Gastrocnemius medialis (tissue), 4 donors: ENCODE measurements at regions not wholly inside any gene's neighbourhood (a gene's known extent, or its start where the extent isn't known, plus 50 kb on each side); places are given as distances from the start of the nearest gene placed in this dataset.

Experiments
- POLR2A ChIP-seq, 2 donors: fragments of 450-650 bp; IDR thresholded peaks; one replicate each; pipeline ENCODE4 v1.6.1; 2017; ENCODE audit warnings: antibody characterized with exemption in 2 of 2, mild to moderate bottlenecking in 2 of 2, moderate library complexity in 2 of 2
- TF ChIP-seq, protein P1 (sequence below), 5 experiments: fragments of 450-650 bp in 3 of 5; fragments of 200-600 bp in 2 of 5; sonication (generic) in 2 of 5; IDR thresholded peaks in 4 of 5; conservative IDR thresholded peaks in 1 of 5; 1 replicate in 4 of 5; 2 replicates in 1 of 5; pipeline ENCODE4 v1.5.1; 2016 to 2019; ENCODE audit warnings: antibody characterized with exemption in 5 of 5, mild to moderate bottlenecking in 3 of 5, moderate library complexity in 3 of 5

DNA sequence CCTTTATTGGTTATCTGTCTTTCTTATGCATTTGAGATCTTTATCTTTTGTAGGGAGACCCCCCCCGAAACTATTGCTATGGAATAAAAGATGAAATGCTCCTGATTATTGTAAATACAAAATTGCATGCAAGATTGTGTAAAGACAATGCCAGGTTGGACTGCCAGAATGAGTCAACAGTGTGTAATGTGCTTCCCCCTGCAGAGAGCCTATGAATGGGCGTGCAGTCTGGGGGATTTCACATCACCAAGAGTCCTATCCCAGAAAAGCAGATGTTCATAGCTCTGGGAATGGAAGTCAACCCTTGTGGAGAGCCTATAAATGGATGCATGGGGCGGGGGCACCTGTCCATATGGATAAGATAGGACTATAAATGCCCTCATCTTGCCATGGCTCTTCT is 584.3 kb downstream of the NSUN3 start:
- TF ChIP-seq, protein P1, sequence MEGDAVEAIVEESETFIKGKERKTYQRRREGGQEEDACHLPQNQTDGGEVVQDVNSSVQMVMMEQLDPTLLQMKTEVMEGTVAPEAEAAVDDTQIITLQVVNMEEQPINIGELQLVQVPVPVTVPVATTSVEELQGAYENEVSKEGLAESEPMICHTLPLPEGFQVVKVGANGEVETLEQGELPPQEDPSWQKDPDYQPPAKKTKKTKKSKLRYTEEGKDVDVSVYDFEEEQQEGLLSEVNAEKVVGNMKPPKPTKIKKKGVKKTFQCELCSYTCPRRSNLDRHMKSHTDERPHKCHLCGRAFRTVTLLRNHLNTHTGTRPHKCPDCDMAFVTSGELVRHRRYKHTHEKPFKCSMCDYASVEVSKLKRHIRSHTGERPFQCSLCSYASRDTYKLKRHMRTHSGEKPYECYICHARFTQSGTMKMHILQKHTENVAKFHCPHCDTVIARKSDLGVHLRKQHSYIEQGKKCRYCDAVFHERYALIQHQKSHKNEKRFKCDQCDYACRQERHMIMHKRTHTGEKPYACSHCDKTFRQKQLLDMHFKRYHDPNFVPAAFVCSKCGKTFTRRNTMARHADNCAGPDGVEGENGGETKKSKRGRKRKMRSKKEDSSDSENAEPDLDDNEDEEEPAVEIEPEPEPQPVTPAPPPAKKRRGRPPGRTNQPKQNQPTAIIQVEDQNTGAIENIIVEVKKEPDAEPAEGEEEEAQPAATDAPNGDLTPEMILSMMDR (IDR thresholded peaks at IDR 0.05 in 4 of 5, conservative IDR thresholded peaks at IDR 0.05 in 1 of 5): no peak
- no peak for TF ChIP-seq POLR2A (IDR thresholded peaks at IDR 0.05)
